H9 (cell line): ENCODE measurements at regions not wholly inside any gene's neighbourhood (a gene's known extent, or its start where the extent isn't known, plus 50 kb on each side); places are given as distances from the start of the nearest gene placed in this dataset.

Experiments used
- DNase-seq: peaks from one replicate; pipeline ENCODE4 v3.0.0-alpha.2; 2017
- H2AFZ ChIP-seq: one replicate; pipeline ENCODE4 v1.6.1; 2013; ENCODE audit warnings: mild to moderate bottlenecking, low read length, control low read depth, moderate library complexity
- H2AK5ac ChIP-seq: 2 replicates; pipeline ENCODE4 v1.6.1; 2013; ENCODE audit warnings: low read length, control low read depth, mixed read lengths; ENCODE audit not compliant: insufficient read length
- H2BK120ac ChIP-seq: one replicate; pipeline ENCODE4 v1.6.1; 2013; ENCODE audit warnings: low read depth, mild to moderate bottlenecking, low read length, control low read depth, inconsistent platforms; ENCODE audit not compliant: poor library complexity, severe bottlenecking
- H2BK12ac ChIP-seq: 2 replicates; pipeline ENCODE4 v1.6.1; 2013; ENCODE audit warnings: low read length, control low read depth, mixed read lengths, low read depth; ENCODE audit not compliant: insufficient read length
- H2BK15ac ChIP-seq: 2 replicates; pipeline ENCODE4 v1.6.1; 2013; ENCODE audit warnings: low read depth, low read length, control low read depth
- H2BK20ac ChIP-seq: one replicate; pipeline ENCODE4 v1.6.1; 2013; ENCODE audit warnings: low read depth, mild to moderate bottlenecking, low read length, control low read depth, inconsistent platforms; ENCODE audit not compliant: poor library complexity, severe bottlenecking
- H2BK5ac ChIP-seq: 2 replicates; pipeline ENCODE4 v1.6.1; 2013; ENCODE audit warnings: low read length, control low read depth, mixed read lengths; ENCODE audit not compliant: insufficient read length
- H3K14ac ChIP-seq: 2 replicates; pipeline ENCODE4 v1.6.1; 2013; ENCODE audit warnings: low read length, control low read depth; ENCODE audit not compliant: insufficient read depth
- H3K18ac ChIP-seq: 2 replicates; pipeline ENCODE4 v1.6.1; 2013; ENCODE audit warnings: low read depth, mild to moderate bottlenecking, mixed read lengths, low read length, control low read depth; ENCODE audit not compliant: insufficient read length
- H3K23ac ChIP-seq: 2 replicates; pipeline ENCODE4 v1.6.1; 2013; ENCODE audit warnings: low read length, control low read depth, mixed read lengths, low read depth; ENCODE audit not compliant: insufficient read length
- H3K23me2 ChIP-seq: 2 replicates; pipeline ENCODE4 v1.6.1; 2013; ENCODE audit warnings: low read depth, mild to moderate bottlenecking, mixed read lengths, low read length, control low read depth; ENCODE audit not compliant: insufficient read length, poor library complexity, severe bottlenecking
- H3K27ac ChIP-seq: 2 replicates; pipeline ENCODE4 v1.5.1; 2013; ENCODE audit warnings: low read length, control low read depth, mixed read lengths, low read depth; ENCODE audit not compliant: insufficient read length
- H3K27me3 ChIP-seq: 2 replicates; pipeline ENCODE4 v1.6.1; 2013; ENCODE audit warnings: low read length, control low read depth, inconsistent platforms; ENCODE audit not compliant: insufficient read depth
- H3K4ac ChIP-seq: 2 replicates; pipeline ENCODE4 v1.6.1; 2013; ENCODE audit warnings: low read depth, mild to moderate bottlenecking, control low read depth, inconsistent platforms, low read length, moderate library complexity
- H3K4me1 ChIP-seq: 2 replicates; pipeline ENCODE4 v1.6.1; 2013; ENCODE audit warnings: low read length, control low read depth, inconsistent platforms; ENCODE audit not compliant: insufficient read depth
- H3K4me2 ChIP-seq: 2 replicates; pipeline ENCODE4 v1.6.1; 2013; ENCODE audit warnings: low read length, control low read depth, mixed read lengths; ENCODE audit not compliant: insufficient read length, insufficient read depth
- H3K56ac ChIP-seq: 2 replicates; pipeline ENCODE4 v1.6.1; 2013; ENCODE audit warnings: low read depth, mild to moderate bottlenecking, mixed read lengths, low read length, control low read depth; ENCODE audit not compliant: insufficient read length
- H3K79me1 ChIP-seq: 2 replicates; pipeline ENCODE4 v1.6.1; 2013; ENCODE audit warnings: low read depth, mild to moderate bottlenecking, moderate library complexity, low read length, control low read depth, inconsistent platforms; ENCODE audit not compliant: insufficient read depth, poor library complexity, severe bottlenecking
- H3K79me2 ChIP-seq: 2 replicates; pipeline ENCODE4 v1.6.1; 2013; ENCODE audit warnings: low read length, control low read depth, inconsistent platforms; ENCODE audit not compliant: insufficient read depth
- H3K9ac ChIP-seq: 2 replicates; pipeline ENCODE4 v1.6.1; 2013; ENCODE audit warnings: low read length, control low read depth, mixed read lengths; ENCODE audit not compliant: insufficient read length; ENCODE audit errors: extremely low read depth
- H3K9me3 ChIP-seq: one replicate; pipeline ENCODE4 v1.6.1; 2013; ENCODE audit warnings: low read depth, low read length, inconsistent platforms; ENCODE audit not compliant: control insufficient read depth
- H3T11ph ChIP-seq: one replicate; pipeline ENCODE4 v1.6.1; 2013; ENCODE audit warnings: mild to moderate bottlenecking, low read length, control low read depth, inconsistent platforms
- H4K20me1 ChIP-seq: one replicate; pipeline ENCODE4 v1.6.1; 2013; ENCODE audit not compliant: control insufficient read depth, insufficient read length, insufficient read depth
- H4K5ac ChIP-seq: 2 replicates; pipeline ENCODE4 v1.6.1; 2013; ENCODE audit warnings: low read depth, mild to moderate bottlenecking, mixed read lengths, low read length, control low read depth; ENCODE audit not compliant: insufficient read length
- H4K8ac ChIP-seq: replicated peaks from 2 replicates; pipeline ENCODE4 v1.6.1; 2013; ENCODE audit warnings: low read length, control low read depth, mixed read lengths, low read depth; ENCODE audit not compliant: insufficient read length
- H4K91ac ChIP-seq: 2 replicates; pipeline ENCODE4 v1.6.1; 2013; ENCODE audit warnings: low read depth, mild to moderate bottlenecking, moderate library complexity, mixed read lengths, low read length, control low read depth; ENCODE audit not compliant: insufficient read length
- H3K27ac Mint-ChIP-seq, 3 experiments: 2 replicates in 2 of 3; 3 replicates in 1 of 3; pipeline ENCODE4 v1.8.0; 2020 to 2021; ENCODE audit warnings: mixed read lengths in 3 of 3, mild to moderate bottlenecking in 1 of 3, moderate library complexity in 1 of 3
- H3K27me3 Mint-ChIP-seq: 2 replicates; pipeline ENCODE4 v1.8.0; 2021; ENCODE audit warnings: low read depth, mild to moderate bottlenecking, moderate library complexity, mixed read lengths
- H3K36me3 Mint-ChIP-seq, 3 experiments: 2 replicates in 2 of 3; 3 replicates in 1 of 3; pipeline ENCODE4 v1.8.0; 2020 to 2021; ENCODE audit warnings: low read depth in 3 of 3, mixed read lengths in 3 of 3; ENCODE audit not compliant: insufficient read depth in 1 of 3
- H3K4me1 Mint-ChIP-seq, 2 experiments: 2 replicates each; pipeline ENCODE4 v1.8.0; 2020; ENCODE audit warnings: mixed read lengths in 2 of 2
- H3K4me3 Mint-ChIP-seq, 2 experiments: 2 replicates in 1 of 2; 3 replicates in 1 of 2; pipeline ENCODE4 v1.8.0; 2020 to 2021; ENCODE audit warnings: mild to moderate bottlenecking in 2 of 2, mixed read lengths in 2 of 2, moderate library complexity in 1 of 2
- H3K9me3 Mint-ChIP-seq, 2 experiments: 2 replicates in 1 of 2; 3 replicates in 1 of 2; pipeline ENCODE4 v1.8.0; 2020; ENCODE audit warnings: mild to moderate bottlenecking in 2 of 2, mixed read lengths in 2 of 2, moderate library complexity in 1 of 2
- CTCF ChIP-seq: fragments of 200-600 bp; sonication (generic); conservative IDR thresholded peaks from 3 replicates; pipeline ENCODE4 v1.8.0; 2021; ENCODE audit warnings: antibody characterized with exemption, mild to moderate bottlenecking
- WGBS: extraction: QIAGEN DNeasy Blood & Tissue Kit; methylation state at CpG from one replicate; pipeline ENCODE4 v1.1.7; 2013; ENCODE audit warnings: missing lambda C conversion rate, low lambda C conversion rate, mixed read lengths; ENCODE audit not compliant: insufficient read length; ENCODE audit errors: extremely low coverage; 5-methylcytosine and 5-hydroxymethylcytosine counted together

- Histone ChIP-seq H2BK120ac (no peak overlapping the region), H2BK5ac (no peak overlapping the region), H2BK20ac (no peak overlapping the region), H4K8ac (no peak overlapping the region), H2AK5ac (no peak overlapping the region), H3K27ac (no peak overlapping the region), H3K23me2 (no peaks in the 10 kb centered on the region), H3K4me1 (no peaks in the 10 kb centered on the region), H3K56ac (no peak overlapping the region), H2BK12ac (no peak overlapping the region), H3K79me1 (no peaks in the 10 kb centered on the region), H4K91ac (no peak overlapping the region), H2BK15ac (no peak overlapping the region), H2AFZ (no peak overlapping the region), H3K9me3 (no peaks in the 10 kb centered on the region), H3K27me3 (no peaks in the 10 kb centered on the region), H3K14ac (no peak overlapping the region), H3K18ac (no peak overlapping the region), H3K9ac (no peak overlapping the region), H4K5ac (no peak overlapping the region), H3T11ph (no peak overlapping the region), H3K4ac (no peak overlapping the region), H4K20me1 (no peaks in the 10 kb centered on the region), H3K4me2 (no peak overlapping the region), H3K23ac (no peak overlapping the region), H3K79me2 (no peaks in the 10 kb centered on the region)
- no peak for TF ChIP-seq CTCF
- 0 out of 4 replicates have a peak, but pooled peaks cover 0 to 2% of the 10 kb centered on the region in 2 experiments for H3K4me1 Mint-ChIP-seq
- no peaks in the 10 kb centered on the region for H3K36me3 Mint-ChIP-seq
- no peak overlapping the region for H3K4me3 Mint-ChIP-seq
- H3K9me3 Mint-ChIP-seq: peaks cover 7% of the 10 kb centered on the region in 2 experiments; a peak in 2 of 5 replicates
- no peak for DNase-seq
- H3K27ac Mint-ChIP-seq: no peak overlapping the region
- WGBS: no CpG with 5 or more reads among the region's 2 CpGs
- no peaks in the 10 kb centered on the region; the same call in 1 of the 2 replicates for H3K27me3 Mint-ChIP-seq
These were observed 105.4 kb upstream of the LY86 start for GRCh38 chr6:6483168-6483567.
